NCI-H1417 (cell line): ENCODE measurements at regions not wholly inside any gene's neighbourhood (a gene's known extent, or its start where the extent isn't known, plus 50 kb on each side); places are given as distances from the start of the nearest gene placed in this dataset.

Experiments used
- DNase-seq, 3 experiments: peaks; one replicate each; lab custom pipeline; 2025; lab: John Stamatoyannopoulos, UW

- DNase-seq: no peak
Observed at GRCh38 chr11:109799604-109800003, 293.6 kb upstream of the ZC3H12C start.

GRCh38 chr11:109804911-109805310 lies 288.3 kb upstream of the ZC3H12C start:
- no peak for DNase-seq

- no peak for DNase-seq
Observed at GRCh38 chr11:109806205-109806604, 287.0 kb upstream of the ZC3H12C start.

- no peak for DNase-seq
Observed at GRCh38 chr11:109808569-109808968, 284.6 kb upstream of the ZC3H12C start.

GRCh38 chr11:109814824-109815223 lies 278.4 kb upstream of the ZC3H12C start:
- DNase-seq: no peak

GRCh38 chr11:109815500-109816150 lies 277.6 kb upstream of the ZC3H12C start:
- no peak for DNase-seq

- no peak for DNase-seq
Observed at GRCh38 chr11:109818290-109818689, 274.9 kb upstream of the ZC3H12C start.

GRCh38 chr11:109819410-109819809 lies 273.8 kb upstream of the ZC3H12C start:
- DNase-seq: peak in 1 of 3 experiments; percentile 57

GRCh38 chr11:109821511-109821910 lies 271.7 kb upstream of the ZC3H12C start:
- no peak for DNase-seq

- DNase-seq: no peak
Observed at GRCh38 chr11:109822436-109823102, 270.6 kb upstream of the ZC3H12C start.

- DNase-seq: no peak
Observed at GRCh38 chr11:109828387-109828786, 264.8 kb upstream of the ZC3H12C start.

GRCh38 chr11:109838026-109838425 lies 255.2 kb upstream of the ZC3H12C start:
- no peak for DNase-seq

GRCh38 chr11:109845437-109845836 lies 247.8 kb upstream of the ZC3H12C start:
- no peak for DNase-seq

GRCh38 chr11:109847621-109848020 lies 245.6 kb upstream of the ZC3H12C start:
- peak in 1 of 3 experiments; percentile 39 for DNase-seq

GRCh38 chr11:109849051-109849450 lies 244.1 kb upstream of the ZC3H12C start:
- DNase-seq: no peak

- peak in 1 of 3 experiments; percentile 11 for DNase-seq
Observed at GRCh38 chr11:109849946-109850345, 243.2 kb upstream of the ZC3H12C start.

GRCh38 chr11:109851780-109852390 lies 241.3 kb upstream of the ZC3H12C start:
- DNase-seq: no peak

- peak; percentile 21 to 76 (median 41) for DNase-seq
Observed at GRCh38 chr11:109853156-109853776, 239.9 kb upstream of the ZC3H12C start.

- DNase-seq: no peak
Observed at GRCh38 chr11:109854731-109855130, 238.5 kb upstream of the ZC3H12C start.

GRCh38 chr11:109856928-109857327 lies 236.3 kb upstream of the ZC3H12C start:
- DNase-seq: no peak

- DNase-seq: no peak
Observed at GRCh38 chr11:109857637-109858036, 235.6 kb upstream of the ZC3H12C start.

GRCh38 chr11:109858152-109858551 lies 235.0 kb upstream of the ZC3H12C start:
- no peak for DNase-seq
